Natural killer cell (primary cell): ENCODE measurements at regions not wholly inside any gene's neighbourhood (a gene's known extent, or its start where the extent isn't known, plus 50 kb on each side); places are given as distances from the start of the nearest gene placed in this dataset.

Experiments used
- ATAC-seq, 3 donors: fragments of 150-1000 bp in 2 of 3; fragments of 200-7000 bp in 1 of 3; cut with Tn5 transposase; 1 replicate in 1 of 3; 2 replicates in 2 of 3; pipeline ENCODE4 v1.10.0; 2021; ENCODE audit warnings: mild to moderate bottlenecking in 2 of 3, moderate library complexity in 2 of 3
- DNase-seq, 2 donors: peaks; one replicate each; pipeline versions ENCODE4 v3.0.0 to v3.0.0-alpha.2; 2013 to 2021; ENCODE audit warnings: mixed read lengths in 1 of 2
- H3K27ac ChIP-seq: one replicate; pipeline ENCODE4 v1.5.1; 2013; ENCODE audit warnings: mild to moderate bottlenecking, low read length
- H3K27me3 ChIP-seq: one replicate; pipeline ENCODE4 v1.6.1; 2013; ENCODE audit warnings: low read length; ENCODE audit not compliant: control insufficient read depth, insufficient read depth
- H3K36me3 ChIP-seq: one replicate; pipeline ENCODE4 v1.6.1; 2013; ENCODE audit warnings: low read length; ENCODE audit not compliant: control insufficient read depth, insufficient read depth
- H3K4me1 ChIP-seq: one replicate; pipeline ENCODE4 v1.6.1; 2013; ENCODE audit warnings: low read length; ENCODE audit not compliant: control insufficient read depth, insufficient read depth
- H3K4me3 ChIP-seq: one replicate; pipeline ENCODE4 v1.5.1; 2013; ENCODE audit warnings: low read length
- H3K9me3 ChIP-seq: one replicate; pipeline ENCODE4 v1.6.1; 2013; ENCODE audit warnings: low read length; ENCODE audit not compliant: control insufficient read depth, insufficient read depth
- H3K27ac Mint-ChIP-seq, 2 donors: one replicate each; pipeline ENCODE4 v1.8.0; 2022; ENCODE audit warnings: mild to moderate bottlenecking in 2 of 2, mixed read lengths in 2 of 2, moderate library complexity in 1 of 2
- H3K27me3 Mint-ChIP-seq, 2 donors: one replicate each; pipeline ENCODE4 v1.8.0; 2022; ENCODE audit warnings: low read depth in 2 of 2, mixed read lengths in 2 of 2
- H3K36me3 Mint-ChIP-seq: one replicate; pipeline ENCODE4 v1.8.0; 2022; ENCODE audit warnings: mixed read lengths
- H3K4me1 Mint-ChIP-seq, 2 donors: one replicate each; pipeline ENCODE4 v1.8.0; 2022; ENCODE audit warnings: mixed read lengths in 2 of 2
- H3K4me3 Mint-ChIP-seq: one replicate; pipeline ENCODE4 v1.8.0; 2022; ENCODE audit warnings: mild to moderate bottlenecking, moderate library complexity, mixed read lengths
- H3K9me3 Mint-ChIP-seq, 2 donors: one replicate each; pipeline ENCODE4 v1.8.0; 2022; ENCODE audit warnings: mixed read lengths in 2 of 2
- WGBS: methylation state at CpG from one replicate; pipeline ENCODE4 v1.1.7; 2013; ENCODE audit warnings: missing lambda C conversion rate; ENCODE audit not compliant: insufficient coverage; 5-methylcytosine and 5-hydroxymethylcytosine counted together
- intact Hi-C: fragments of 100-400 bp; cut with micrococcal nuclease; formaldehyde crosslinking; loops from one replicate; pipeline ENCODE4 v1.14.2; 2022
- TF ChIP-seq, protein P1 (sequence below): fragments of 200-600 bp; IDR thresholded peaks from one replicate; pipeline ENCODE4 v1.8.0; 2022; ENCODE audit warnings: antibody characterized with exemption

DNA sequence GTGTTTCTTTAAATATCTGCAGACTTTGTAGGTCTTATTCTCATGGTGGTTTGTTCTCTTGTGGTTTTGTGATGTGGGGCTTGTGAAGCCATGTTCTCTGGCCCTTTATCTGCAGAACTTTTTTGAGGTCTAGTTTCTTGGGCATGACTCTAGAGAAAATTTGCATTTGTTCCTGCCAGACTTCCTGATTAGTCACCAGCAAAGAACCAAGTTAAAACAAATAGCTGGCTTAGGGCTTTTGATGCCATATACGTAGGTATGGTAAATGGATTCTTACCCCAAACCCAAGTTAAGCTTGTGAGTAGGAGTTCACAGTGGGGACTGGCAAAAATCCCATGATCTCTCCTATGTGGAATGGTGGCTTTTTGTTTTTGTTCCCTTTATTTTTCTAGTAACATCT lies 68.7 kb upstream of the IRX3 start:
- Histone ChIP-seq H3K9me3 (no peaks in the 10 kb centered on the region), H3K36me3 (no peaks in the 10 kb centered on the region), H3K4me1 (no peaks in the 10 kb centered on the region), H3K27me3 (no peaks in the 10 kb centered on the region), H3K4me3 (no peak overlapping the region), H3K27ac (no peak overlapping the region)
- no peak overlapping the region for H3K27ac Mint-ChIP-seq
- WGBS = no CpG with 5 or more reads among the region's 1 CpG
- no peak for ATAC-seq
- H3K4me1 Mint-ChIP-seq = no peaks in the 10 kb centered on the region
- peaks cover 0 to 3% of the 10 kb centered on the region in 2 donors for H3K27me3 Mint-ChIP-seq
- TF ChIP-seq, protein P1, sequence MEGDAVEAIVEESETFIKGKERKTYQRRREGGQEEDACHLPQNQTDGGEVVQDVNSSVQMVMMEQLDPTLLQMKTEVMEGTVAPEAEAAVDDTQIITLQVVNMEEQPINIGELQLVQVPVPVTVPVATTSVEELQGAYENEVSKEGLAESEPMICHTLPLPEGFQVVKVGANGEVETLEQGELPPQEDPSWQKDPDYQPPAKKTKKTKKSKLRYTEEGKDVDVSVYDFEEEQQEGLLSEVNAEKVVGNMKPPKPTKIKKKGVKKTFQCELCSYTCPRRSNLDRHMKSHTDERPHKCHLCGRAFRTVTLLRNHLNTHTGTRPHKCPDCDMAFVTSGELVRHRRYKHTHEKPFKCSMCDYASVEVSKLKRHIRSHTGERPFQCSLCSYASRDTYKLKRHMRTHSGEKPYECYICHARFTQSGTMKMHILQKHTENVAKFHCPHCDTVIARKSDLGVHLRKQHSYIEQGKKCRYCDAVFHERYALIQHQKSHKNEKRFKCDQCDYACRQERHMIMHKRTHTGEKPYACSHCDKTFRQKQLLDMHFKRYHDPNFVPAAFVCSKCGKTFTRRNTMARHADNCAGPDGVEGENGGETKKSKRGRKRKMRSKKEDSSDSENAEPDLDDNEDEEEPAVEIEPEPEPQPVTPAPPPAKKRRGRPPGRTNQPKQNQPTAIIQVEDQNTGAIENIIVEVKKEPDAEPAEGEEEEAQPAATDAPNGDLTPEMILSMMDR = no peak
- no peak for DNase-seq
- peaks cover 0 to 4% of the 10 kb centered on the region in 2 donors for H3K9me3 Mint-ChIP-seq
- intact Hi-C loops = no loop called here
- no peak overlapping the region for H3K4me3 Mint-ChIP-seq
- H3K36me3 Mint-ChIP-seq = no peaks in the 10 kb centered on the region

DNA sequence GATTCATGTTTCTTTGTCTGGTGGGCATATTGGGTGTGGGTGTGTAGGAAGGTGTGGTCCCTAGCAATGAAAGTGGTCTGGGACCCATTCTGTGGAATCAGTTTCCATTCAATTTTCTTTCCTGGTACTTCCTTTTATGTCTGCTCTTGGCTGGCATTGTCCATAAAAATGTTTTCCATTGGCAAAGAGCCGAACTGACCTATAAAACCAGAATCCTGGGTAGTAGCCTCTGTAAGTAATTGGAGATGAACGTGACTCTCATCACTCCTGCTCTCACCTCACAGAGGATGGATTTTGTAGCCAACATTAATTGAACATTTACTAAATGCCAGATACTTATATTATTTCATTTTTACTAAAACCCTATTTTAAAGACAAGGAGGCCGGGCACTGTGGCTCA lies 66.5 kb upstream of the IRX3 start:
- peaks cover 0 to 4% of the 10 kb centered on the region in 2 donors for H3K9me3 Mint-ChIP-seq
- ATAC-seq (no peak), DNase-seq (no peak)
- H3K27me3 Mint-ChIP-seq = peaks cover 0 to 3% of the 10 kb centered on the region in 2 donors
- H3K4me3 Mint-ChIP-seq = no peak overlapping the region
- TF ChIP-seq, protein P1 = no peak
- intact Hi-C loops = no loop called here
- no peak overlapping the region for H3K27ac Mint-ChIP-seq
- H3K36me3 Mint-ChIP-seq = no peaks in the 10 kb centered on the region
- 100% methylated on average over 2 of the region's 3 CpGs for WGBS
- Histone ChIP-seq H3K27ac (no peak overlapping the region), H3K36me3 (no peaks in the 10 kb centered on the region), H3K4me1 (no peaks in the 10 kb centered on the region), H3K4me3 (no peak overlapping the region), H3K9me3 (no peaks in the 10 kb centered on the region), H3K27me3 (no peaks in the 10 kb centered on the region)
- no peaks in the 10 kb centered on the region for H3K4me1 Mint-ChIP-seq

DNA sequence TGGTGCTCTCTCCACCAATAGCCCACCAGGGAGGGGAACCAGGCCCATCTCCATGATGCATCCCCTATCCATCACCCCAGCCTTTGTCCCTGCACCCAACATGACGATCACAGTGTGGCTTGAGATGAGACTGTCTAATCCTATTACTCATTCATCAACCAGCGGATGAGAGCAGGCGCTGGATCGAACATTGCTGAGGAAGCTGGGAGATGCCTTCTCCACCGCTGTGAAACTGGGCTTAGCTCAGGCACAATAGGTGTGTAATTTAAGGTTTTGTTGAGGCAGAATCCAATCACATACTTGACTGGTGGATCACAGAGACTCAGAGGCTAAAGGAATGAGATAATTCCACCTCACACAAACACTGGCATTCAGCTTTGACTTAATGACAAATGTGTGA lies 64.6 kb upstream of the IRX3 start:
- H3K4me1 ChIP-seq = no peaks in the 10 kb centered on the region
- no peaks in the 10 kb centered on the region for H3K36me3 ChIP-seq
- no peaks in the 10 kb centered on the region for H3K9me3 ChIP-seq
- TF ChIP-seq, protein P1 = no peak
- no peak overlapping the region for H3K27ac ChIP-seq
- no peaks in the 10 kb centered on the region for H3K4me1 Mint-ChIP-seq
- no peaks in the 10 kb centered on the region for H3K27me3 ChIP-seq
- H3K9me3 Mint-ChIP-seq = peaks cover 0 to 4% of the 10 kb centered on the region in 2 donors
- H3K27me3 Mint-ChIP-seq = peaks cover 0 to 3% of the 10 kb centered on the region in 2 donors
- H3K36me3 Mint-ChIP-seq = no peaks in the 10 kb centered on the region
- no peak for ATAC-seq
- no peak overlapping the region for H3K27ac Mint-ChIP-seq
- H3K4me3 Mint-ChIP-seq = no peak overlapping the region
- DNase-seq = no peak
- WGBS = 77% methylated on average over 5 of the region's 5 CpGs
- no peak overlapping the region for H3K4me3 ChIP-seq
- intact Hi-C loops = no loop called here

DNA sequence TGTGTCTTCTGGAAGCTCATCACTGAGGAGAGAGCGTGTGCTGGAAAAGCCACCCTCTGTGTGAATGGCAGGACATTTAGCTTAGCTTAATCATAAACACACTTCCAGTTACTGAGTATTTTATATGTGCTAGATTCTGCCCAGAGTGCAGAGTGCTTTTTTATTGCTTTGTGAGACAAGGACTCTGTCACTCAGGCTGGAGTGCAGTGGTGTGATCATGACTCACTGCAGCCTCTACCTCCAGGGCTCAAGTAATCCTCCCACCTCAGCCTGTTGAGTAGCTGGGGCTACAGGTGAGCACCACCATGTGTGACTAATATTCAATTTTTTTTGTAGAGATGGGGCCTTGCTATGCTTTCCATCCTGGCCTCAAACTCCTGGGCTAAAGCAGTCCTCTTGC lies 61.4 kb upstream of the IRX3 start:
- Mint-ChIP-seq H3K4me1 (no peaks in the 10 kb centered on the region), H3K9me3 (peaks cover 0 to 2% of the 10 kb centered on the region in 2 donors), H3K27me3 (peaks cover 6 to 9% of the 10 kb centered on the region in 2 donors), H3K27ac (no peak overlapping the region), H3K36me3 (no peaks in the 10 kb centered on the region), H3K4me3 (no peak overlapping the region)
- intact Hi-C loops = no loop called here
- H3K4me3 ChIP-seq = no peak overlapping the region
- no peaks in the 10 kb centered on the region for H3K36me3 ChIP-seq
- no peak for DNase-seq
- no peak for ATAC-seq
- H3K4me1 ChIP-seq = no peaks in the 10 kb centered on the region
- no CpG with 5 or more reads among the region's 1 CpG for WGBS
- no peak overlapping the region for H3K27ac ChIP-seq
- H3K27me3 ChIP-seq = no peaks in the 10 kb centered on the region
- no peaks in the 10 kb centered on the region for H3K9me3 ChIP-seq
- TF ChIP-seq, protein P1 = no peak
